GM04503 (cell line): ENCODE measurements at regions not wholly inside any gene's neighbourhood (a gene's known extent, or its start where the extent isn't known, plus 50 kb on each side); places are given as distances from the start of the nearest gene placed in this dataset.
"Not testable (repeated sequence)": the region's sequence is repeated elsewhere in the genome, so short reads cannot be mapped to it uniquely, and the experiment has no call there.

Source experiments
- DNase-seq: peaks from one replicate; pipeline ENCODE4 v3.0.0-alpha.2; 2012; ENCODE audit warnings: low read depth

GRCh38 chr12:124130691-124131591 lies 157.9 kb downstream of the ZNF664 start:
- no peak for DNase-seq

GRCh38 chr12:124131659-124132058 lies 158.6 kb downstream of the ZNF664 start:
- DNase-seq: no peak

- DNase-seq: no peak
These were observed 159.5 kb downstream of the ZNF664 start for GRCh38 chr12:124132530-124132929.

- no peak for DNase-seq
These were observed 158.1 kb upstream of the RFLNA start for GRCh38 chr12:124136796-124137195.

GRCh38 chr12:124140944-124141486 lies 153.9 kb upstream of the RFLNA start:
- DNase-seq: no peak

- not testable (repeated sequence) for DNase-seq
These were observed 153.3 kb upstream of the RFLNA start for GRCh38 chr12:124141611-124142010.

GRCh38 chr12:124142395-124143035 lies 152.4 kb upstream of the RFLNA start:
- no peak for DNase-seq

GRCh38 chr12:124143726-124144125 lies 151.2 kb upstream of the RFLNA start:
- DNase-seq: no peak

- DNase-seq: no peak
These were observed 150.2 kb upstream of the RFLNA start for GRCh38 chr12:124144531-124145194.

- no peak for DNase-seq
These were observed 147.9 kb upstream of the RFLNA start for GRCh38 chr12:124147027-124147426.

- no peak for DNase-seq
These were observed 147.3 kb upstream of the RFLNA start for GRCh38 chr12:124147575-124147974.

GRCh38 chr12:124148481-124149273 lies 146.2 kb upstream of the RFLNA start:
- DNase-seq: no peak

- DNase-seq: no peak
These were observed 145.6 kb upstream of the RFLNA start for GRCh38 chr12:124149287-124149686.

GRCh38 chr12:124150168-124150567 lies 144.7 kb upstream of the RFLNA start:
- DNase-seq: no peak

- no peak for DNase-seq
These were observed 143.3 kb upstream of the RFLNA start for GRCh38 chr12:124151583-124151982.

GRCh38 chr12:124152731-124153130 lies 142.2 kb upstream of the RFLNA start:
- no peak for DNase-seq

- no peak for DNase-seq
These were observed 141.5 kb upstream of the RFLNA start for GRCh38 chr12:124153392-124153791.

GRCh38 chr12:124157406-124157805 lies 137.5 kb upstream of the RFLNA start:
- no peak for DNase-seq

- DNase-seq: no peak
These were observed 135.2 kb upstream of the RFLNA start for GRCh38 chr12:124159655-124160054.

- no peak for DNase-seq
These were observed 134.7 kb upstream of the RFLNA start for GRCh38 chr12:124160097-124160756.

GRCh38 chr12:124161402-124161801 lies 133.5 kb upstream of the RFLNA start:
- not testable (repeated sequence) for DNase-seq
